ENCODE measurements at regions not wholly inside any gene's neighbourhood (a gene's known extent, or its start where the extent isn't known, plus 50 kb on each side); places are given as distances from the start of the nearest gene placed in this dataset.

- TF ChIP-seq LARP7 (IDR thresholded peaks at IDR 0.05) (no peak), PML (IDR thresholded peaks at IDR 0.05; ENCODE audit: low read length) (no peak)
Measured at GRCh38 chr9:79939819-79940218, 368.1 kb downstream of the TLE4 start (continued).

- POLR2A ChIA-PET = interaction anchor here (0.7 kb wide), 1 partner anchor 17 kb away, joined by 4 read pairs; no protein-coding TSS in a partner anchor
Measured at GRCh38 chr9:79936336-79936735, 364.6 kb downstream of the TLE4 start.

More at GRCh38 chr9:79936336-79936735, 364.6 kb downstream of the TLE4 start:
- BruUV-seq (replicated peaks) = no TSS peak
- Histone ChIP-seq H3K9ac (ENCODE audit: insufficient read depth in 1 of 2, low read depth in 2 of 2, low read length in 2 of 2) (no peak overlapping the region), H2AFZ (ENCODE audit: low read depth, low read length) (no peak overlapping the region), H3K9me3 (replicated peaks; ENCODE audit: control insufficient read depth, insufficient read depth, low read depth, low read length) (no peaks in the 10 kb centered on the region), H3K4me2 (ENCODE audit: insufficient read depth, low read length) (no peak overlapping the region), H3K36me3 (ENCODE audit: control insufficient read depth, insufficient read depth, low read length) (no peaks in the 10 kb centered on the region), H3K27me3 (ENCODE audit: control insufficient read depth in 2 of 2, insufficient read depth in 2 of 2, low read length in 2 of 2) (no peaks in the 10 kb centered on the region), H3K4me1 (replicated peaks in 1 of 2; ENCODE audit: control insufficient read depth in 2 of 2, insufficient read depth in 2 of 2, low read length in 2 of 2) (no peaks in the 10 kb centered on the region), H3K9me1 (ENCODE audit: control insufficient read depth, insufficient read depth, low read length) (no peaks in the 10 kb centered on the region), H4K20me1 (replicated peaks; ENCODE audit: control insufficient read depth, insufficient read depth, low read length) (no peaks in the 10 kb centered on the region), H3K4me3 (no peak overlapping the region), H3K27ac (ENCODE audit: extremely low read depth, low read depth, low read length) (no peak overlapping the region), H3K79me2 (ENCODE audit: control insufficient read depth, insufficient read depth, low read length) (no peaks in the 10 kb centered on the region)
- DNase-seq (ENCODE audit: extremely low read depth in 1 of 4, low spot score in 3 of 4) = no peak
- in situ Hi-C loops (cut with MboI) = no loop called here
- intact Hi-C loops (cut with micrococcal nuclease) = no loop called here
- CTCF ChIA-PET (ENCODE audit: low intra/inter-chr PET ratio) = no interaction called here
- ATAC-seq = no peak
- no peak for TF ChIP-seq BRD9 (IDR thresholded peaks at IDR 0.05; ENCODE audit: low read depth, partially characterized antibody)
- no peak for TF ChIP-seq ZNF407 (IDR thresholded peaks at IDR 0.05; ENCODE audit: low read depth)
- TF ChIP-seq HNRNPLL (IDR thresholded peaks at IDR 0.05; ENCODE audit: low read depth, low read length, poor library complexity, severe bottlenecking) = no peak
- no peak for TF ChIP-seq ZBTB34 (CRISPR knock-in tag; IDR thresholded peaks at IDR 0.05)
- TF ChIP-seq ADNP (tag; IDR thresholded peaks at IDR 0.05) = no peak
- TF ChIP-seq NFE2 (IDR thresholded peaks at IDR 0.05; ENCODE audit: low read depth) = no peak
- TF ChIP-seq HLTF (IDR thresholded peaks at IDR 0.05) = no peak
- TF ChIP-seq, protein P1, sequence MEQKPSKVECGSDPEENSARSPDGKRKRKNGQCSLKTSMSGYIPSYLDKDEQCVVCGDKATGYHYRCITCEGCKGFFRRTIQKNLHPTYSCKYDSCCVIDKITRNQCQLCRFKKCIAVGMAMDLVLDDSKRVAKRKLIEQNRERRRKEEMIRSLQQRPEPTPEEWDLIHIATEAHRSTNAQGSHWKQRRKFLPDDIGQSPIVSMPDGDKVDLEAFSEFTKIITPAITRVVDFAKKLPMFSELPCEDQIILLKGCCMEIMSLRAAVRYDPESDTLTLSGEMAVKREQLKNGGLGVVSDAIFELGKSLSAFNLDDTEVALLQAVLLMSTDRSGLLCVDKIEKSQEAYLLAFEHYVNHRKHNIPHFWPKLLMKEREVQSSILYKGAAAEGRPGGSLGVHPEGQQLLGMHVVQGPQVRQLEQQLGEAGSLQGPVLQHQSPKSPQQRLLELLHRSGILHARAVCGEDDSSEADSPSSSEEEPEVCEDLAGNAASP (IDR thresholded peaks at IDR 0.05) = no peak
- no peak for TF ChIP-seq CREB1 (IDR thresholded peaks at IDR 0.05)
- TF ChIP-seq CREB1 (CRISPR knock-in tag; IDR thresholded peaks at IDR 0.05) = no peak
- no peak for TF ChIP-seq PPARD (CRISPR knock-in tag; IDR thresholded peaks at IDR 0.05)
- TF ChIP-seq ZNF282 (CRISPR knock-in tag; IDR thresholded peaks at IDR 0.05) = no peak
- no peak for FAIRE-seq
- WGBS (ENCODE audit: insufficient coverage, low coverage, missing lambda C conversion rate) = 0% methylated on average over 4 of the region's 4 CpGs
